Common myeloid progenitor, CD34-positive (primary cell): ENCODE measurements at regions not wholly inside any gene's neighbourhood (a gene's known extent, or its start where the extent isn't known, plus 50 kb on each side); places are given as distances from the start of the nearest gene placed in this dataset.
A peak's percentile ranks its signal among the peaks of the same experiment; 100 is the strongest.

Source experiments
- CTCF ChIA-PET: fragments of 350-600 bp; sonication (Branson Sonifier 250); formaldehyde crosslinking; loops from one replicate; lab custom pipeline; 2021; ENCODE audit warnings: antibody characterized with exemption; lab: Charles Lee
- POLR2A ChIA-PET: fragments of 350-600 bp; sonication (Branson Sonifier 250); formaldehyde crosslinking; loops from one replicate; lab custom pipeline; 2021; ENCODE audit warnings: antibody characterized with exemption; lab: Charles Lee
- DNase-seq, 3 donors: peaks; one replicate each; pipeline versions ENCODE4 v3.0.0 to v3.0.0-alpha.2; 2013
- H3K27ac ChIP-seq, 2 experiments: 1 replicate in 1 of 2; 2 replicates in 1 of 2; pipeline ENCODE4 v1.7.0; 2013; ENCODE audit warnings: inconsistent platforms in 2 of 2, low read length in 2 of 2, mild to moderate bottlenecking in 2 of 2, low read depth in 1 of 2, moderate library complexity in 1 of 2; ENCODE audit not compliant: severe bottlenecking in 2 of 2, insufficient read depth in 1 of 2, poor library complexity in 1 of 2
- H3K27me3 ChIP-seq, 5 experiments: replicated peaks in 2 of 5; 1 replicate in 3 of 5; 2 replicates in 2 of 5; pipeline versions ENCODE4 v1.6.1 to v1.7.0; 2013; ENCODE audit warnings: low read length in 4 of 5, mild to moderate bottlenecking in 2 of 5, moderate library complexity in 2 of 5, inconsistent platforms in 1 of 5; ENCODE audit not compliant: insufficient read depth in 5 of 5, control insufficient read depth in 4 of 5
- H3K36me3 ChIP-seq, 4 experiments: 1 replicate in 2 of 4; 2 replicates in 2 of 4; pipeline versions ENCODE4 v1.6.1 to v1.7.0; 2013; ENCODE audit warnings: low read length in 3 of 4, control low read depth in 1 of 4, mild to moderate bottlenecking in 1 of 4; ENCODE audit not compliant: control insufficient read depth in 4 of 4, insufficient read depth in 4 of 4
- H3K4me1 ChIP-seq, 4 experiments: 1 replicate in 3 of 4; 2 replicates in 1 of 4; pipeline versions ENCODE4 v1.6.1 to v1.7.1; 2013; ENCODE audit warnings: low read length in 3 of 4, mild to moderate bottlenecking in 3 of 4, control low read depth in 1 of 4, inconsistent platforms in 1 of 4, moderate library complexity in 1 of 4; ENCODE audit not compliant: control insufficient read depth in 4 of 4, insufficient read depth in 4 of 4; ENCODE audit errors: control extremely low read depth in 1 of 4
- H3K4me3 ChIP-seq, 7 experiments: 1 replicate in 4 of 7; 2 replicates in 3 of 7; pipeline versions ENCODE4 v1.5.1 to v1.7.0; 2013; ENCODE audit warnings: mild to moderate bottlenecking in 7 of 7, low read length in 6 of 7, moderate library complexity in 6 of 7, inconsistent platforms in 2 of 7, low read depth in 2 of 7, control low read depth in 1 of 7; ENCODE audit not compliant: insufficient read depth in 4 of 7, control insufficient read depth in 1 of 7; ENCODE audit errors: extremely low read depth in 1 of 7
- H3K9me3 ChIP-seq, 5 experiments: 1 replicate in 4 of 5; 2 replicates in 1 of 5; pipeline versions ENCODE4 v1.6.1 to v1.7.1; 2013; ENCODE audit warnings: low read length in 4 of 5, mild to moderate bottlenecking in 2 of 5, inconsistent platforms in 1 of 5, low read depth in 1 of 5, moderate library complexity in 1 of 5; ENCODE audit not compliant: control insufficient read depth in 4 of 5, insufficient read depth in 2 of 5; ENCODE audit errors: control extremely low read depth in 1 of 5
- WGBS: methylation state at CpG from one replicate; pipeline ENCODE4 v1.1.5; 2013; ENCODE audit not compliant: insufficient coverage; 5-methylcytosine and 5-hydroxymethylcytosine counted together

DNA sequence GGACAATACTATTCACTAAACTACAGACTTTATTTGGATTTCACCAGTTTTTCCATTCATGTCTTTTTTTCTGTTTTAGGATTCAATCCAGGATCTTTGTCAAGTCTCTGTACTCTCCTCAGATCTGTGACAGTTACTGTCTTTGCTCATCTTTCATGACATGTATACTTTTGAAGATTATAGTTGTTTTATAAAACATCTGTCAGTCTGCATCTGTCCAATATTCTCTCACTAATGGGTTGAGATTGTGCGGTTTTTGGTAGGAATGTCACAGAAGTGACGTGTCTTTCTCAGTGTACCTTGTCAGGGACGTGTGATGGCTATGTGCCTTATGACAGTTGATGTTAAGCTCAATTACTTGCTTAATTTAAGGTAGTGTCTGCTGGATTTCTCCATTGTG lies 124.9 kb upstream of the TPK1 start:
- POLR2A ChIA-PET, result no interaction called here

DNA sequence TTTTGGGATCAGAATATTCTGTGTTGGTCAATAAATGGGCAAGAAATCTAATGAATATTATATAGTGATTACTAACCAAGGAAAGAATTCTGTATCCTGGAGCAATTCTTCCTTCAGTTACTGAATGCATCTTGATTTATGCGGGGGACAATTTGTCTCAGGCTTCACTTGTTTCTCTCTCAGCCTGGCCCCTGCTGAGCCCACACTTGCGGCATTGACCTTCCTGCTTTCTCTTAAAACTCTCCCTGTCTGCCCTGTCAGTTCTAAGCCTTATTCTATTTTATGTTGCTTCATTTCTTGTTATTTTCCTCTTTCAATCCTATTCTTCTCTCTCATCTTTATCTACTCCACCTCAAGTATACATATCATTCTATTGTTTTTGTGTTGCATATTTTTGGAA lies 122.1 kb upstream of the TPK1 start:
- no peak for DNase-seq
- 100% methylated on average over 1 of the region's 2 CpGs for WGBS
- no peaks in the 10 kb centered on the region for H3K4me1 ChIP-seq
- CTCF ChIA-PET, result no interaction called here
- no peak overlapping the region for H3K27ac ChIP-seq
- peaks cover 0 to 4% (median 0%) of the 10 kb centered on the region in 5 experiments for H3K9me3 ChIP-seq
- POLR2A ChIA-PET, result no interaction called here
- H3K4me3 ChIP-seq, result no peak overlapping the region
- no peaks in the 10 kb centered on the region for H3K36me3 ChIP-seq
- H3K27me3 ChIP-seq, result no peaks in the 10 kb centered on the region

More for the DNA sequence above, 124.9 kb upstream of the TPK1 start:
- 84% methylated on average over 2 of the region's 3 CpGs for WGBS
- no peaks in the 10 kb centered on the region for H3K4me1 ChIP-seq
- CTCF ChIA-PET, result no interaction called here
- no peak overlapping the region for H3K27ac ChIP-seq
- no peak for DNase-seq
- H3K36me3 ChIP-seq, result no peaks in the 10 kb centered on the region
- H3K4me3 ChIP-seq, result no peak overlapping the region
- H3K9me3 ChIP-seq, result no peaks in the 10 kb centered on the region
- H3K27me3 ChIP-seq, result no peaks in the 10 kb centered on the region

DNA sequence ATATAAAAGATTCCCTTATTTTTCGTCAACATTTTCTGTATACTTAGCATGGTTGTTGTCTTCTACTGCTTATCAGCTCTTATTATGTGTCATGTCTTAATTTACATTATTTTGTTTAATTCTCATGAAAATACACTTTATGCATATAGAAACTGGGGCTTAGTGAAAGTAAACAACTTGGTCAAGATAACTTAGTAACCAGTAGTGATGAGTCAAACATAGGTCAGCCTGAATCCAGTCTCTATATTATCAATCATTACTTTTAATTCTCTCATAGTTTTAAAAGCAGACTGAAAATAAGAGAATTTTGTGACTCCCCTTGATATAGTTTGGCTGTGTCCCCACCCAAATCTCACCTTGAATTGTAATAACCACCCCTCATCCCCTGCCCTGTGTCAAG lies 119.6 kb upstream of the TPK1 start:
- Histone ChIP-seq H3K4me3 (no peak overlapping the region), H3K4me1 (no peaks in the 10 kb centered on the region), H3K27ac (no peak overlapping the region), H3K27me3 (no peaks in the 10 kb centered on the region), H3K36me3 (no peaks in the 10 kb centered on the region), H3K9me3 (peaks cover 0 to 4% (median 0%) of the 10 kb centered on the region in 5 experiments)
- ChIA-PET POLR2A (no interaction called here), CTCF (no interaction called here)
- no CpG with 5 or more reads among the region's 1 CpG for WGBS
- no peak for DNase-seq

DNA sequence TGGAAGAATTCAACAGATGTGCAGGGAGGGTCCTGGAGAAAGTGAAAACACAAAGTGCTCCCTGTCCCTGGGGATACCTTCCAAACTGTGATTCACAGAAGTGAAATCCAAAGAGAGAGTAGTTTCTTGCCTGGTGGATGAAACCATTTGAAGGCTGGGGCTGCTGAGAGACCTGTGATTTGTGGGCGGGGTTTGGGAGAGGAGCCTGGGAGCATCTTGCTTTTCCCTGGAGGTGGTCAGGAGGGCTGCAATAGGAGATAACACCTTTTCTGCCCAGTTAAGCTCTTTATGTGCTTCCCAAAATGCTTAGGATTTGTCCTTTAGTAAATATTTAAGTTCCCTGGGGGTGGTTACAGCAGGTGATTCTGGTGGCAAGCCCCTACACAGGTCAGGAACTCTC lies 105.3 kb upstream of the TPK1 start:
- no peak overlapping the region for H3K4me3 ChIP-seq
- ChIA-PET POLR2A (no interaction called here), CTCF (no interaction called here)
- no peak overlapping the region for H3K27ac ChIP-seq
- H3K27me3 ChIP-seq, result no peaks in the 10 kb centered on the region
- 100% methylated on average over 1 of the region's 1 CpG for WGBS
- H3K9me3 ChIP-seq, result peaks cover 0 to 1% (median 0%) of the 10 kb centered on the region in 5 experiments
- DNase-seq, result no peak
- no peaks in the 10 kb centered on the region for H3K36me3 ChIP-seq
- H3K4me1 ChIP-seq, result no peaks in the 10 kb centered on the region

DNA sequence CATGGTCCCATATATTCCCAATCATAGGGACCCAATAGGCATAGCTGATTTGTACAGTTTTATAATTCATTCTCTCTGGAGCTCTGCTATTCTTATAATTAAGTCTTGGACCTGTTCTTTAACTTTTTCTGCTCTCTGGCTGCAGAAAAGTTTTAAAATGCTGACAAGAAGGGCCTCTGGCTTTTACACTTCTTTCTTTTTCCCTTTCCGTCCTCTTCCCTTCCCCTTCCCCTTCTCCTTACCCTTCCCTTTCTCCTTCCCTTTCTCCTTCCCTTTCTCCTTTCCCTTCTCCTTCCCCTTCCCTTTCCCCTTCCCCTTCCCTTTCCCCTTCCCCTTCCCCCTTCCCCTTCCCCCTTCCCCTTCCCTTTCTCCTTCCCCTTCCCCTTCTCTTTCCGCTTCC lies 101.3 kb upstream of the TPK1 start:
- Histone ChIP-seq H3K9me3 (peaks cover 0 to 1% (median 0%) of the 10 kb centered on the region in 5 experiments), H3K36me3 (no peaks in the 10 kb centered on the region), H3K27me3 (no peaks in the 10 kb centered on the region), H3K27ac (no peak overlapping the region), H3K4me1 (no peaks in the 10 kb centered on the region), H3K4me3 (no peak overlapping the region)
- 100% methylated on average over 1 of the region's 2 CpGs for WGBS
- ChIA-PET POLR2A (no interaction called here), CTCF (no interaction called here)
- no peak for DNase-seq

DNA sequence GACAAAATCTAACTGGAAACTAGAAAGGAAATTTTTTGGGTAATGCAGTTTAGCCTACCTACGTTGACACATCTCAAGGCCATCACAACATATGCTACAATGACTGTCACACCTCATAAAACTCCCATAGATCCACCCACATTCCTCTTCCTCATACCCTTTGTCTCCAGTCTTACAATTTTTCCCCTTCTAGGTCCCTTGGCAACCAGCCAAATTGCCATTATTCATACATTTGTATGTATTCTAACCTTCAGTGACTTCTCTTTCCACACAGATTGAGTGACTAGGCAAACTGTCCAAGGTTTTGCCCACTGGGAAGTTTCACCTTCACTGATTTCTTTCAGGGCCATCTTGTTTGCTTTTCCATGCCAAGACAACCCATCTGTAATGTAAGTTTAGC lies 100.5 kb upstream of the TPK1 start:
- peaks cover 0 to 1% (median 0%) of the 10 kb centered on the region in 5 experiments for H3K9me3 ChIP-seq
- no peak for DNase-seq
- CTCF ChIA-PET, result no interaction called here
- POLR2A ChIA-PET, result no interaction called here
- no peaks in the 10 kb centered on the region for H3K27me3 ChIP-seq
- no peaks in the 10 kb centered on the region for H3K4me1 ChIP-seq
- H3K4me3 ChIP-seq, result no peak overlapping the region
- H3K27ac ChIP-seq, result no peak overlapping the region
- WGBS, result 100% methylated on average over 1 of the region's 1 CpG
- H3K36me3 ChIP-seq, result no peaks in the 10 kb centered on the region

DNA sequence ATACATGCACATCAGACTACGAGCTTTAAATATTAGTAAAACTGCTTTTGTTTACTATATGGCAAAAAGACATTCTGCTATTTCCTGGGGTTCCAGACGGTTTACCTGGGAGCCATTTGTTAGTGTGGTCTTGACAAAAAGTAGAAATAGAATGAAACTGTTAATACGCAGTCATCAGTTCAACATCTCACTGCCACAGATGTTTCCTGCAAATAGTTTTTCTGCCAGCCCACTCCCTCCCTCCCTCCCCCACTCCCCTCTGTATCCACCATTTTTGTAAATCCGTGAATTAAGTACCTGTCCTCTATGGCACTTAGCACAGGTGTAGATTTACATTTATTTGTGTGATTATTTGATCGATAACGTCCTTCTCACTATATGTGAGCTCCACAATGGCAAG lies 74.6 kb upstream of the TPK1 start:
- H3K4me3 ChIP-seq, result peak overlapping the region in 1 of 7 experiments; percentile 46
- CTCF ChIA-PET, result interaction anchor here (1.4 to 1.9 kb wide), 3 partner anchors 11 to 19 kb away, joined by 4 to 10 read pairs (median 5); no protein-coding TSS in a partner anchor
- no peaks in the 10 kb centered on the region for H3K27me3 ChIP-seq
- no peaks in the 10 kb centered on the region for H3K36me3 ChIP-seq
- H3K27ac ChIP-seq, result peak overlapping the region in 1 of 2 experiments; percentile 52
- WGBS, result 94% methylated on average over 2 of the region's 6 CpGs
- peak; percentile 29 to 87 (median 76) for DNase-seq
- H3K4me1 ChIP-seq, result peaks cover 7 to 31% (median 11%) of the 10 kb centered on the region in 4 experiments
- no peaks in the 10 kb centered on the region for H3K9me3 ChIP-seq
- POLR2A ChIA-PET, result interaction anchor here (0.6 to 1.1 kb wide), 4 partner anchors 30 to 1437 kb away, joined by 3 to 8 read pairs (median 4); partner anchors contain the start of gene TPK1
